Epidermal melanocyte (primary cell): ENCODE measurements at regions not wholly inside any gene's neighbourhood (a gene's known extent, or its start where the extent isn't known, plus 50 kb on each side); places are given as distances from the start of the nearest gene placed in this dataset.

Source experiments
- DNase-seq: peaks from one replicate; pipeline ENCODE4 v3.0.0; 2011; ENCODE audit warnings: low spot score; ENCODE audit not compliant: insufficient read length

- no peak for DNase-seq
Measured at GRCh38 chr14:87179936-87180335, 813.0 kb downstream of the GALC start.

DNA sequence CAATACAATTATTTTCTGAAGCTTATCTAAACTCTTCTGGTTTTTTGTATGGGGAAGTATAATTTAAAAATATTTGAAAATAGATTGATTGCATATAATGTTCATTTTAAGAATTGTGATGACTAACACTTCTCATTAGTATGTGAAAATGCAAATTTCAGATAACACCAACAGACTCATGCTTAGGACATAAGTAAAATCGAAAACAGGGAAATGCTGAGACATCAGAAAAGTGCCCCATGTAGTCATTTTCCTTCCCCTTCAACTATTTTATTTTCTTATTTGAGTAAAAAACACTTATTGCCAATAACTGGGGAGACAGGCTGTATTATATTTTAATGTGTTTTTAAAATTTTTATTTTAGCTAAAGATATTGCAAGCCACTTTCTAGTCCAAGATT is 814.7 kb downstream of the GALC start:
- DNase-seq = no peak

- DNase-seq = no peak
Measured at GRCh38 chr14:87175175-87175574, 817.8 kb downstream of the GALC start.

DNA sequence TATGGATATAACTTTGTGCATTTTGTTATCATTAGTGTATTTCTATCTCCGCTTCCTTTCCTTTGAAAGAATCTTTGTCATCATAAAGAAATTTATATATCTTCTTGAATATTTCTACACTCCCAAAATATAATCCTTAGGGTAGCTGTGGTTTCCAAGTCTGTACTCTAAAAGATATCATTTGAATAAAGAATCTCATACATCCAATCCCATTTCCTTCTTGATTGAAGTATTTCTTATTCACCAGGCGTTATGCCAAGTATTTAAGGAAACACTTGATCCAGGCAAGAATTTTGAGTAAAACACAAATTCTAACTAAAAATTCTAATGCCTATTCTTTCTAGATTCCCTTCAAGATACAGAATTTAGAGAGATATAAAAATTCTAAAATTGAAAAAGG is 821.8 kb downstream of the GALC start:
- no peak for DNase-seq

DNA sequence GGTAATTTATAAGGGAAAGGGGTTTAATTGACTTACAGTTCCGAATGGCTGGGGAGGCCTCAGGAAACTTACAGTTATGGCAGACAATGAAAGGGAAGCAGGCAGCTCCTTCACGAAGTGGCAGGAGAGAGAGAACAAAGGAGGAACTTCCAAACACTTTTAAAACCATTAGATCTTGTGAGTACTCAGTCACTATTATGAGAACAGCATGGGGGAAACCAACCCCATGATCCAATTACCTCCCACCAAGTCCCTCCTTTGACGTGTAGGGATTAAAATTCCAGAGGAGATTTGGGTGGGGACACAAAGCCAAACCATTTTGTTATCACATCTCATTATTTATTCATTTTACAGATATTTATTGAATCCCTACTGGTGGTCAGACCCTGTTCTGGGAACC is 822.8 kb downstream of the GALC start:
- no peak for DNase-seq

GRCh38 chr14:87169362-87169761 is 823.6 kb downstream of the GALC start:
- no peak for DNase-seq

DNA sequence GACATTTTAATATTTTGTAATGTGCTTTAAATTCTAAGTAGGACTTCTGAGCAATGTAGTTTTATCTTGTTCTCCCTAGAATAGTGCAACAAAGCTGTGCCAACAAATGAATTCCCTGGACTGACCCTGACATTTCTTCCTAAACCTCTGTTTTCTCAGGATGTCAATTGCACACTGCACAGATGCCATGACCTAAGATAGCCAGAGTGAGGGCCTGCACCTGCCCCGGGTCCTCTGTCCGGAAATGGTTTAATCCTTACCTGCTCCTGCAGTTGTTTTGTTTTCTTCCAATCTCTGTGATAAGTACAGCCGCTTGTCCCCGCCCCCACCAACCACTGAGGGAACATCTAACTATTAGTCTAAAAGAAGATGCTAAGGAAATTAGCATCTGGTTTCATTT is 831.5 kb downstream of the GALC start:
- no peak for DNase-seq

DNA sequence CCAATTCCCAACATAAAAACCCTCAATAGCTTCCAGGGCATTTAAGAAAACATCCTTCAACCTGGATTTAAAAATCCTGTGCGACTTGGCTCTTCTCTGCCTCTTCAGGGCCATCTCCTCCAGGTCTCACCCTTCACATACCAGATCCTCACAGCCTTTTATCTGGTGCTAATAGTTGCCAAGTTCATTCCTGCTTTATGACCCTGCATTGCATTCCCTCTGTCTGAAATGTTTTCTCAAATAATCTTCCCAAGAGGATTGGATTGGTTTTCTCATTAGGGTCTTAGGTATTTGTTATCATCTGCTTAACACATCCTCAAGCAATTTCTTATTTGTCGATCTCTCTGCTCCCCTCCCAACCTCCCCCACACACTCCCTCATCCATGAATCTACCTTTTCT is 832.0 kb downstream of the GALC start:
- DNase-seq = no peak

DNA sequence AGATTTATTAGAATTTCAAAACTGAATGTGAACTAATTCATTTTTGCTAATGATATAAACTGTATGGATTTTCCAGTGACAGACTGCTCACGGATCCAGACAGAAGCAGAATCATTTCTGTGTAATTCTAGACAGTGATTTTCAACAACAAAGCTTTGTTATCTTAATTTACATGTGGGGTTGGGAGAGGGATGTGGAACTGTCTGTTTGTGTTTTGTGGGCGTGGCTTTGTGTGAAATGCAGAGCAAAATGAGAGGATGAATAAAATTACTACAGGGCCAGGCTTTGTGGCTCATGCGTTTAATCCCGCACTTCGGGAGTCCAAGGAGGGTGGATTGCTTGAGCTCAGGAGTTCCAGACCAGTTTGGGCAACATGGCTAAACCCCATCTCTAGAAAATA is 834.7 kb downstream of the GALC start:
- DNase-seq = no peak

DNA sequence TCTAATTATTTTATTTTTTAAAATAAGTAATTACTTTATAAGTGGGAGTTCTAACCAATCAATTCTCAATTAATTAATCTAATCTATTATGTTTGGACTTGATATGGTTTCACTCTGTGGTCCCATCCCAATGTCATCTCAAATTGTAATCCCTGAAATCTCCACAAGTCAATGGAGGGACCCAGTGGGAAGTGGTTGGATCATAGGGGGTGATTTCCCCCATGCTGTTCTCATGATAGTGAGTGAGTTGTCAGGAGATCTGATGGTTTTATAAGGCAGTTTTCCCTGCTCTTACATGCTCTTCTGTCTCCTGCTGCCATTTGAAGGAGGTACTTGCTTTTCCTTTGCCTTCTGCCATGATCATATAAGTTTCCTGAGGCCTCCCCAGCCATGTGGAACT is 836.1 kb downstream of the GALC start:
- DNase-seq = no peak

GRCh38 chr14:87155856-87156488 is 837.0 kb downstream of the GALC start:
- no peak for DNase-seq

GRCh38 chr14:87153901-87154300 is 839.1 kb downstream of the GALC start:
- no peak for DNase-seq

DNA sequence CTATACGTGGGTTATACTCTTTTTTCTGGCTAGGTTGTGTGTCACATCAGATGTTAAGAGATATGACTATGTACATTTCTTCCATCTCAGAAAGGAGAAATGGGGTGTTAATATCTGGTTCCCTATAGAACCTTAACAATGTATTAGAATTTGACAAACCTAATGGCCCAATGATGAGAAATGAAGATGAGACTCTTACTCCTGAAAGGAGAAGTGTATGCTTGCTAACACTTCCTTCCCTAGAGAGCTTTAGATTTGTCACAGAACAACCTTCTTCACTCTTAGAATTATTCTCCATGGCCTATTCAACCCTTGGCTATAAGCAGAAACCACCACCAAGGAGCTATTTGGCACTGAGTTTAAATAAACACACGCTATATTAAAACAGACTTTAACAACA is 839.6 kb downstream of the GALC start:
- no peak for DNase-seq

- DNase-seq = no peak
Measured at GRCh38 chr14:87152693-87153092, 840.3 kb downstream of the GALC start.

DNA sequence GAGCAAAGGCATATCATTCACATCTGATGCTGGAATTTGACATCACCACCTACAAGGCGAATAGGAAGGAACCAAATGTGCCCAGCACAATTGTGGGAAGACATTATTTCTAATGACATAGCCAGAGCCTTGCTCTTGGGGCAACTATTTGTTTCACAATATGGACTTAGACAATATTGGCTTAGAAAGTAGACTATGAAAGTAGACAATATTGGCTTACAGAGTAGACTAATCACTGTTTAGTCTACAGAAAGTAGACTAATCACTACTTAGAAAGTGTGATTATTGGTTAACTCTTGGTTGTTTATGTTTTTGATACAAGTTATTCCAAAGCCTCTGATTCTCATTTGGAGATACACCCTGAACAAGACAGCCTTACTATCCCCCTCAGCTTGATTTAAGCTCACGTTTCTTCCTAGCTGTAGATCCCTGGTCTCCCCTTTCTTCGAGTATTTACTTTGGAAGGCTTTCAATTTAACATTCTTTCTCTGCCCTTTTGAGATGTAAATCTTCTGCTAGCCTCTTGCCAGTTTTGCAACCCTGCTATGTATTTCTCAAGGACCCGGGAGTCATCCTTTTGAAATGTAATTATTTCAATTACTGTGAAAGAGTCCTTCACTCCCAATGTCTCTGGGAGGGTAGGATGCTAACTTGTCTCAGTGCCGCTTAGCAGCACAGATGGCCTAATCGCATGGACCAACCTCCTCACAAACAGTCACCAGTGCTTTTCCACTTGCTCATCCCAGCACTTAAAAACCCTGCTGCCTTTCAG is 843.2 kb downstream of the GALC start:
- DNase-seq = no peak

DNA sequence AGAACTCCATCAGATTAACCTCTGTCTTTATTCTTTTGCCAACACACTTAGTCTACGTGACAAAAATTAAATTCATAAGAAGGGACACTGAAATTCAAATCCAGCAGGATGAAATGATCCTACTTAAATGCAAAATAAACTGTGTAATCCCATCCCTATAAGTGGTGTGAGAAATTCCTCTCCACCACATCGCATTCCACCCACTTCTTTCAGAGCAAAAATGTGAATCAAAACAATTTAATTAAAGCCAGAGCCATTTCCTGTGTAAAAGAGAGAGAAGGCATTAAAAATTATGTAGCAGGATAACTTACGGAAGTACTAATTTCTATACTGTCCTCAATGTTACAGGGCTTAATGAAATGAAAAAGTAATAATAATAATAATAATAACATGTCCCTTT is 844.3 kb downstream of the GALC start:
- DNase-seq = no peak

- no peak for DNase-seq
Measured at GRCh38 chr14:87142551-87143211, 850.3 kb downstream of the GALC start.

DNA sequence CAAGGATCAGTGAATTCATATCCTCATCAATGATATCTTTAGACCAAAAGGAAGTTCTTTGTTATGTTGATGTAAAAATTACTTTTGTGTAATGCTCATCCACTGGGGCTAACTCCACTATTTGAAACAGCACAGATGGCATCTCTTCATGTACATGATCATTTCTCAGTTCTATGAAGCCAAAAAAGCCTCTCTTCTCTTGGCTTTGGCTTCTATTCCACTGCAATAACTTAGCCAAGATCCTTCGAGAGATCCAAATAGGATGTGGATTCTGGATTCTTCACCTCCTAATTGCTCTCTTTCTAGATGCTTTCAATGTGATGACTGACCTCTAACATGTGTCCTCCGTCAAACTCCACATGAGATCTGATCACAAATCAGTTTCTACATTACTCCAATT is 851.2 kb downstream of the GALC start:
- DNase-seq = no peak

DNA sequence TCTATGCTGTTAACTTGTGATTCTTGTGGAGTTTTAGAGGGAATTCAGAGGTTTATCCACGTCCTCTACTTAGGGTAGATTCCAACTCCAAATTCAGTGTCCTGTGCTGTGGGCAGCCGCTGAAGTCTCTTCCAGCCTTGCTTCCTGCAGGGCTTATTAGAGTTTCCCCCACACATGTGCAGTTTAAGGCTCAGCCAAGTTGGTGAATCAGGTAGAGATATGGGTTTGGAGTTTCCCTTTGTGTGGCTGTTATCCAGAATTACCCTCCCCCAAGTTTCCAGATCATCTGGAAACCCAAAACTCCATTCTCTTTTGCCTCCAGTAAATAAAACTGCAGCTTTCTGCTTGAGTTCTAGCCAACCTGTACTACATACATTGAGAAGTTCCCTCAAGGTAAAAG is 853.7 kb downstream of the GALC start:
- no peak for DNase-seq

DNA sequence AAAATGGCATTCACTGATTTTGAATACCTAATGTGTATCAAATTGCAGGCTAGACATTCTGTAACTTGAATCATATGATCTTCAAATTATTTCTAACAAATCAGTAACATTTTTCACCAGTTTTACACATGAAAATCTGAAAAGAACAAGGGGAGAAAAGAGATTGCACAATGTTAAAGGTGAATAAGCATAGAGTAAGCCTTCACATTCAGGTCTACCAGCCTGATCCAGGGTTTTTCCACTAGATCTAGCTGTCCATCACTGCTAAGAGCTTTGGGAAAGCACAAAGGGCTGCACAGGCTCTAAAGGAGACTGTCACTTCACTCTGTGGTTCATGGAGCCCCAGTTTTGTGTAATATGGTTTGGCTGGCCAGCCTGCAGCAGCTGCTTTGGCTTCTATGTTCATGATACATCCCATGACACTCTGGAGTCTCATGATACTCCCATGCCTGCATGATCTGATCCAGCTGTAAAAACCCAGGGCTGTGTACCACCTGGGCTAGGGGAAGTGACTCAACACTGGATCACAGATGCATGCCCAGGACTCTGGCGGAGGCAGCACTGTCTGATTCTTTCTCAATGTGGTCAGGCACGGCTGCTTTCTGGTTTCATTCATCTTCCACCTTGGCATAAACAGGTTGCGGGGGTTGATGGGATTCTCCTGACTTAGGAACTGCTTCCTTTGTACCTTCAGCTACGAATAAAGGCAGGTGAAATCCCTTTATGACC is 859.7 kb downstream of the GALC start:
- peak; percentile 25 for DNase-seq

DNA sequence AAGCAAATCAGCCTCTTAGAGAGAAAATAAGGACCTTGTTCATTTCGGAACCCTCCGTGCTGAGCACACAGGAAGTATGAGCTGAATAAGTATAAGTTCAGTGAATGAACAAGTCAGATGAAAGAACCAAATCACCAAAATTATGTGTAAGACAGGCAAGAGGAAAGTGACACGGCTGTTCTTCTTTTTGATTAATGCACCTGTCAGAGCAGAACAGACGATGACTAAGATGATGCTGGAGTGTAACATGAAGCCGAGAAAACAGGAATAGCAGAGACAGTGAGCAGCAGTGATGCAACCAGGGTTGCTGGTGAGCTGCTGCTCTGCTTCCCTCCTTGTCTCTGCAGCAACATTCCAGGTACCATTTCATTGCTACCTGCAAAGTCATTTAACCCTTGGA is 861.1 kb downstream of the GALC start:
- DNase-seq = no peak

DNA sequence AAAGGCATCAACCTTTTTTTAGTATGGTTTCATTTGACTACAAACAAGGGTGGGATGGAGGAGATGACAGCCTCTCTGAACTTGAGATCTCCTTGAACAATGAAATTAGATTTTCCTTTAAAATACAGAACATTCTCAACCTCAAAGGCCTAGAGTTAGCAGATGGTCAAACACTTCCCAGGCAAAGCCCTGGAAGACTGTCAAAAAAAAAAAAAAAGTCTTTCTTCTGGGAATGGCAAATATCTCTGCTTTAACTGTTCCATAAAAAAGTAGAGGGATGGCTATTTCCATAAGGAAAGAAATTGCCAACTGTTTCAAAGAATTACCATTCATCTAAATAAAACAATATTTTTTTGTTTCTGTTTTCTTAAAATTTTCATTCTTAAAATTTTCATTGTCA is 870.8 kb downstream of the GALC start:
- DNase-seq = no peak
